ENCODE measurements at regions not wholly inside any gene's neighbourhood (a gene's known extent, or its start where the extent isn't known, plus 50 kb on each side); places are given as distances from the start of the nearest gene placed in this dataset.
A peak's percentile ranks its signal among the peaks of the same experiment; 100 is the strongest.

DNA sequence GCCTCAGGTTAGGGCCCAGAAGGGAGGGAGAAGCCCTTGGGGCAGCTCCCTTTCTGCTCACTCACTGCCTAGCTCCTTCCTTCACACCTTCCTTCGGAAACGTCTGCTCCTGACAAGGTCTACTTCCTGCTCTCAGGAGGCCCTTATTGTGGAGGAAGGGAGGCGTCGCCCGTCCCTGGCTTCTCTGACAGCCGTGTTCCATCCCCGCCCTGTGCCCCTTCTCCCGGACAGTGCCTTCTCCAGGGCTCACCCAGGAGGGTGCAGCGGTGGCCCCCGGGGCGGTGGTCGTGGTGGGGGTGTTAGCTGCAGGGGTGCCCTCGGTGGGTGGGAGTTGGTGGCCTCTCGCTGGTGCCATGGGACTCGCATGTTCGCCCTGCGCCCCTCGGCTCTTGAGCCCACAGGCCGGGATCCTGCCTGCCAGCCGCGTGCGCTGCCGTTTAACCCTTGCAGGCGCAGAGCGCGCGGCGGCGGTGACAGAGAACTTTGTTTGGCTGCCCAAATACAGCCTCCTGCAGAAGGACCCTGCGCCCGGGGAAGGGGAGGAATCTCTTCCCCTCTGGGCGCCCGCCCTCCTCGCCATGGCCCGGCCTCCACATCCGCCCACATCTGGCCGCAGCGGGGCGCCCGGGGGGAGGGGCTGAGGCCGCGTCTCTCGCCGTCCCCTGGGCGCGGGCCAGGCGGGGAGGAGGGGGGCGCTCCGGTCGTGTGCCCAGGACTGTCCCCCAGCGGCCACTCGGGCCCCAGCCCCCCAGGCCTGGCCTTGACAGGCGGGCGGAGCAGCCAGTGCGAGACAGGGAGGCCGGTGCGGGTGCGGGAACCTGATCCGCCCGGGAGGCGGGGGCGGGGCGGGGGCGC, 231.9 kb downstream of the SEC14L1 start (continued):
- TF ChIP-seq, protein P1, sequence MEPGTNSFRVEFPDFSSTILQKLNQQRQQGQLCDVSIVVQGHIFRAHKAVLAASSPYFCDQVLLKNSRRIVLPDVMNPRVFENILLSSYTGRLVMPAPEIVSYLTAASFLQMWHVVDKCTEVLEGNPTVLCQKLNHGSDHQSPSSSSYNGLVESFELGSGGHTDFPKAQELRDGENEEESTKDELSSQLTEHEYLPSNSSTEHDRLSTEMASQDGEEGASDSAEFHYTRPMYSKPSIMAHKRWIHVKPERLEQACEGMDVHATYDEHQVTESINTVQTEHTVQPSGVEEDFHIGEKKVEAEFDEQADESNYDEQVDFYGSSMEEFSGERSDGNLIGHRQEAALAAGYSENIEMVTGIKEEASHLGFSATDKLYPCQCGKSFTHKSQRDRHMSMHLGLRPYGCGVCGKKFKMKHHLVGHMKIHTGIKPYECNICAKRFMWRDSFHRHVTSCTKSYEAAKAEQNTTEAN (CRISPR knock-in tag; conservative IDR thresholded peaks at IDR 0.05) = peak; percentile 82
- TF ChIP-seq, protein P2, sequence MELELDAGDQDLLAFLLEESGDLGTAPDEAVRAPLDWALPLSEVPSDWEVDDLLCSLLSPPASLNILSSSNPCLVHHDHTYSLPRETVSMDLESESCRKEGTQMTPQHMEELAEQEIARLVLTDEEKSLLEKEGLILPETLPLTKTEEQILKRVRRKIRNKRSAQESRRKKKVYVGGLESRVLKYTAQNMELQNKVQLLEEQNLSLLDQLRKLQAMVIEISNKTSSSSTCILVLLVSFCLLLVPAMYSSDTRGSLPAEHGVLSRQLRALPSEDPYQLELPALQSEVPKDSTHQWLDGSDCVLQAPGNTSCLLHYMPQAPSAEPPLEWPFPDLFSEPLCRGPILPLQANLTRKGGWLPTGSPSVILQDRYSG (CRISPR knock-in tag; IDR thresholded peaks at IDR 0.05) = no peak
- TF ChIP-seq RARA (CRISPR knock-in tag; IDR thresholded peaks at IDR 0.05) = peak; percentile 62
- TF ChIP-seq, protein P3, sequence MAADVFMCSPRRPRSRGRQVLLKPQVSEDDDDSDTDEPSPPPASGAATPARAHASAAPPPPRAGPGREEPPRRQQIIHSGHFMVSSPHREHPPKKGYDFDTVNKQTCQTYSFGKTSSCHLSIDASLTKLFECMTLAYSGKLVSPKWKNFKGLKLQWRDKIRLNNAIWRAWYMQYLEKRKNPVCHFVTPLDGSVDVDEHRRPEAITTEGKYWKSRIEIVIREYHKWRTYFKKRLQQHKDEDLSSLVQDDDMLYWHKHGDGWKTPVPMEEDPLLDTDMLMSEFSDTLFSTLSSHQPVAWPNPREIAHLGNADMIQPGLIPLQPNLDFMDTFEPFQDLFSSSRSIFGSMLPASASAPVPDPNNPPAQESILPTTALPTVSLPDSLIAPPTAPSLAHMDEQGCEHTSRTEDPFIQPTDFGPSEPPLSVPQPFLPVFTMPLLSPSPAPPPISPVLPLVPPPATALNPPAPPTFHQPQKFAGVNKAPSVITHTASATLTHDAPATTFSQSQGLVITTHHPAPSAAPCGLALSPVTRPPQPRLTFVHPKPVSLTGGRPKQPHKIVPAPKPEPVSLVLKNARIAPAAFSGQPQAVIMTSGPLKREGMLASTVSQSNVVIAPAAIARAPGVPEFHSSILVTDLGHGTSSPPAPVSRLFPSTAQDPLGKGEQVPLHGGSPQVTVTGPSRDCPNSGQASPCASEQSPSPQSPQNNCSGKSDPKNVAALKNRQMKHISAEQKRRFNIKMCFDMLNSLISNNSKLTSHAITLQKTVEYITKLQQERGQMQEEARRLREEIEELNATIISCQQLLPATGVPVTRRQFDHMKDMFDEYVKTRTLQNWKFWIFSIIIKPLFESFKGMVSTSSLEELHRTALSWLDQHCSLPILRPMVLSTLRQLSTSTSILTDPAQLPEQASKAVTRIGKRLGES (CRISPR knock-in tag; IDR thresholded peaks at IDR 0.05; ENCODE audit: borderline replicate concordance) = 0 out of 2 replicates have a peak, but pooled peaks have one; percentile 58
- TF ChIP-seq, protein P4, sequence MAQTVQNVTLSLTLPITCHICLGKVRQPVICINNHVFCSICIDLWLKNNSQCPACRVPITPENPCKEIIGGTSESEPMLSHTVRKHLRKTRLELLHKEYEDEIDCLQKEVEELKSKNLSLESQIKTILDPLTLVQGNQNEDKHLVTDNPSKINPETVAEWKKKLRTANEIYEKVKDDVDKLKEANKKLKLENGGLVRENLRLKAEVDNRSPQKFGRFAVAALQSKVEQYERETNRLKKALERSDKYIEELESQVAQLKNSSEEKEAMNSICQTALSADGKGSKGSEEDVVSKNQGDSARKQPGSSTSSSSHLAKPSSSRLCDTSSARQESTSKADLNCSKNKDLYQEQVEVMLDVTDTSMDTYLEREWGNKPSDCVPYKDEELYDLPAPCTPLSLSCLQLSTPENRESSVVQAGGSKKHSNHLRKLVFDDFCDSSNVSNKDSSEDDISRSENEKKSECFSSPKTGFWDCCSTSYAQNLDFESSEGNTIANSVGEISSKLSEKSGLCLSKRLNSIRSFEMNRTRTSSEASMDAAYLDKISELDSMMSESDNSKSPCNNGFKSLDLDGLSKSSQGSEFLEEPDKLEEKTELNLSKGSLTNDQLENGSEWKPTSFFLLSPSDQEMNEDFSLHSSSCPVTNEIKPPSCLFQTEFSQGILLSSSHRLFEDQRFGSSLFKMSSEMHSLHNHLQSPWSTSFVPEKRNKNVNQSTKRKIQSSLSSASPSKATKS (CRISPR knock-in tag; IDR thresholded peaks at IDR 0.05) = no peak
- TF ChIP-seq ONECUT2 (CRISPR knock-in tag; IDR thresholded peaks at IDR 0.05) = no peak
- peak; percentile 19; the same call in 1 of the 2 replicates for TF ChIP-seq ZNF383 (CRISPR knock-in tag; IDR thresholded peaks at IDR 0.05; ENCODE audit: borderline replicate concordance)
- no peak for TF ChIP-seq RBAK (CRISPR knock-in tag; IDR thresholded peaks at IDR 0.05)
- peak; percentile 94 for TF ChIP-seq AKAP8 (CRISPR knock-in tag; IDR thresholded peaks at IDR 0.05)
- no peak for TF ChIP-seq ZNF83 (CRISPR knock-in tag; IDR thresholded peaks at IDR 0.05; ENCODE audit: borderline replicate concordance)
- peak; percentile 65 for TF ChIP-seq KDM5B (CRISPR knock-in tag; IDR thresholded peaks at IDR 0.05; ENCODE audit: borderline replicate concordance)
- TF ChIP-seq EP300 (IDR thresholded peaks at IDR 0.05; ENCODE audit: low read depth in 2 of 2, low read length in 2 of 2) = peak in 1 of 2 experiments; percentile 37; a peak in 1 of 4 replicates
- peak; percentile 46 for TF ChIP-seq EP300 (CRISPR knock-in tag; IDR thresholded peaks at IDR 0.05; ENCODE audit: borderline replicate concordance)
- TF ChIP-seq ZNF510 (CRISPR knock-in tag; IDR thresholded peaks at IDR 0.05; ENCODE audit: low read depth) = no peak
- peak; percentile 82 for TF ChIP-seq ZNF501 (CRISPR knock-in tag; IDR thresholded peaks at IDR 0.05)
- TF ChIP-seq ZNF598 (CRISPR knock-in tag; IDR thresholded peaks at IDR 0.05; ENCODE audit: borderline replicate concordance) = no peak
- TF ChIP-seq SMARCC2 (IDR thresholded peaks at IDR 0.05) = no peak
- TF ChIP-seq, protein P5, sequence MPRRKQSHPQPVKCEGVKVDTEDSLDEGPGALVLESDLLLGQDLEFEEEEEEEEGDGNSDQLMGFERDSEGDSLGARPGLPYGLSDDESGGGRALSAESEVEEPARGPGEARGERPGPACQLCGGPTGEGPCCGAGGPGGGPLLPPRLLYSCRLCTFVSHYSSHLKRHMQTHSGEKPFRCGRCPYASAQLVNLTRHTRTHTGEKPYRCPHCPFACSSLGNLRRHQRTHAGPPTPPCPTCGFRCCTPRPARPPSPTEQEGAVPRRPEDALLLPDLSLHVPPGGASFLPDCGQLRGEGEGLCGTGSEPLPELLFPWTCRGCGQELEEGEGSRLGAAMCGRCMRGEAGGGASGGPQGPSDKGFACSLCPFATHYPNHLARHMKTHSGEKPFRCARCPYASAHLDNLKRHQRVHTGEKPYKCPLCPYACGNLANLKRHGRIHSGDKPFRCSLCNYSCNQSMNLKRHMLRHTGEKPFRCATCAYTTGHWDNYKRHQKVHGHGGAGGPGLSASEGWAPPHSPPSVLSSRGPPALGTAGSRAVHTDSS (CRISPR knock-in tag; conservative IDR thresholded peaks at IDR 0.05) = no peak
- no peak for TF ChIP-seq ZNF839 (CRISPR knock-in tag; IDR thresholded peaks at IDR 0.05; ENCODE audit: borderline replicate concordance)
- peak; percentile 41 for TF ChIP-seq KMT2A (CRISPR knock-in tag; IDR thresholded peaks at IDR 0.05)

All from HepG2 (cell line).